ENCODE measurements at regions not wholly inside any gene's neighbourhood (a gene's known extent, or its start where the extent isn't known, plus 50 kb on each side); places are given as distances from the start of the nearest gene placed in this dataset.

DNA sequence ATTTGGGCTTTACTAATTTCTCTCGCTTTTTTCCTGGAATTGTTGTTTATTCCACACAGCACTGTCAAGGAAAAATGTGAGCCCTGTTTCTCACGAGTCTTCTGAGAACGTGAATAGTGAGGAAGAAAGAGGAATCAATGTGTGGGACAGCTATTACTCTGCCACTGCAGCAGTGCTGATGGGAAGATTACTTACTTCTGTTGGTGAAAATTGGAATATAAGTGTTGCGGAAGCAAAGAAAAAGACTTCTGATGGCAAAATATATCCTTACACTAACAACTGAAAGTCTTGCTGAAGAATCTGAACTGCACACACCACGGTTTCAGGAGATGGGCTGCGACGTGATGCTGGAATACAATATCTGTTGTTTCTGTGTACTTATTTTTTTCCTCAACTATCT lies 884.2 kb downstream of the AACS start:
- TF ChIP-seq, protein P1, sequence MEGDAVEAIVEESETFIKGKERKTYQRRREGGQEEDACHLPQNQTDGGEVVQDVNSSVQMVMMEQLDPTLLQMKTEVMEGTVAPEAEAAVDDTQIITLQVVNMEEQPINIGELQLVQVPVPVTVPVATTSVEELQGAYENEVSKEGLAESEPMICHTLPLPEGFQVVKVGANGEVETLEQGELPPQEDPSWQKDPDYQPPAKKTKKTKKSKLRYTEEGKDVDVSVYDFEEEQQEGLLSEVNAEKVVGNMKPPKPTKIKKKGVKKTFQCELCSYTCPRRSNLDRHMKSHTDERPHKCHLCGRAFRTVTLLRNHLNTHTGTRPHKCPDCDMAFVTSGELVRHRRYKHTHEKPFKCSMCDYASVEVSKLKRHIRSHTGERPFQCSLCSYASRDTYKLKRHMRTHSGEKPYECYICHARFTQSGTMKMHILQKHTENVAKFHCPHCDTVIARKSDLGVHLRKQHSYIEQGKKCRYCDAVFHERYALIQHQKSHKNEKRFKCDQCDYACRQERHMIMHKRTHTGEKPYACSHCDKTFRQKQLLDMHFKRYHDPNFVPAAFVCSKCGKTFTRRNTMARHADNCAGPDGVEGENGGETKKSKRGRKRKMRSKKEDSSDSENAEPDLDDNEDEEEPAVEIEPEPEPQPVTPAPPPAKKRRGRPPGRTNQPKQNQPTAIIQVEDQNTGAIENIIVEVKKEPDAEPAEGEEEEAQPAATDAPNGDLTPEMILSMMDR (conservative IDR thresholded peaks at IDR 0.05; ENCODE audit: low read depth in 2 of 2) = no peak
- TF ChIP-seq STAT1 (IDR thresholded peaks at IDR 0.05; ENCODE audit: unreplicated experiment) = no peak
- TF ChIP-seq CREB1 (CRISPR knock-in tag; IDR thresholded peaks at IDR 0.05; ENCODE audit: low read depth) = no peak
- TF ChIP-seq, protein P2, sequence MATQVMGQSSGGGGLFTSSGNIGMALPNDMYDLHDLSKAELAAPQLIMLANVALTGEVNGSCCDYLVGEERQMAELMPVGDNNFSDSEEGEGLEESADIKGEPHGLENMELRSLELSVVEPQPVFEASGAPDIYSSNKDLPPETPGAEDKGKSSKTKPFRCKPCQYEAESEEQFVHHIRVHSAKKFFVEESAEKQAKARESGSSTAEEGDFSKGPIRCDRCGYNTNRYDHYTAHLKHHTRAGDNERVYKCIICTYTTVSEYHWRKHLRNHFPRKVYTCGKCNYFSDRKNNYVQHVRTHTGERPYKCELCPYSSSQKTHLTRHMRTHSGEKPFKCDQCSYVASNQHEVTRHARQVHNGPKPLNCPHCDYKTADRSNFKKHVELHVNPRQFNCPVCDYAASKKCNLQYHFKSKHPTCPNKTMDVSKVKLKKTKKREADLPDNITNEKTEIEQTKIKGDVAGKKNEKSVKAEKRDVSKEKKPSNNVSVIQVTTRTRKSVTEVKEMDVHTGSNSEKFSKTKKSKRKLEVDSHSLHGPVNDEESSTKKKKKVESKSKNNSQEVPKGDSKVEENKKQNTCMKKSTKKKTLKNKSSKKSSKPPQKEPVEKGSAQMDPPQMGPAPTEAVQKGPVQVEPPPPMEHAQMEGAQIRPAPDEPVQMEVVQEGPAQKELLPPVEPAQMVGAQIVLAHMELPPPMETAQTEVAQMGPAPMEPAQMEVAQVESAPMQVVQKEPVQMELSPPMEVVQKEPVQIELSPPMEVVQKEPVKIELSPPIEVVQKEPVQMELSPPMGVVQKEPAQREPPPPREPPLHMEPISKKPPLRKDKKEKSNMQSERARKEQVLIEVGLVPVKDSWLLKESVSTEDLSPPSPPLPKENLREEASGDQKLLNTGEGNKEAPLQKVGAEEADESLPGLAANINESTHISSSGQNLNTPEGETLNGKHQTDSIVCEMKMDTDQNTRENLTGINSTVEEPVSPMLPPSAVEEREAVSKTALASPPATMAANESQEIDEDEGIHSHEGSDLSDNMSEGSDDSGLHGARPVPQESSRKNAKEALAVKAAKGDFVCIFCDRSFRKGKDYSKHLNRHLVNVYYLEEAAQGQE (IDR thresholded peaks at IDR 0.05; ENCODE audit: unreplicated experiment) = no peak
- TF ChIP-seq EZH2 (IDR thresholded peaks at IDR 0.05; ENCODE audit: low read depth, unreplicated experiment) = no peak
- no peak for TF ChIP-seq POLR2AphosphoS5 (IDR thresholded peaks at IDR 0.05; ENCODE audit: low read depth)
